B cell (primary cell): ENCODE measurements at regions not wholly inside any gene's neighbourhood (a gene's known extent, or its start where the extent isn't known, plus 50 kb on each side); places are given as distances from the start of the nearest gene placed in this dataset.

ENCODE experiments used
- ATAC-seq: fragments of 200-7000 bp; cut with Tn5 transposase; one replicate; pipeline ENCODE4 v1.10.0; 2021; ENCODE audit warnings: low read depth, mild to moderate bottlenecking, moderate number of reproducible peaks, moderate library complexity
- CTCF ChIA-PET: fragments of 350-600 bp; sonication (Branson Sonifier 250); formaldehyde crosslinking; loops from one replicate; lab custom pipeline; 2021; ENCODE audit warnings: antibody characterized with exemption, inconsistent platforms; lab: Charles Lee
- POLR2A ChIA-PET: fragments of 350-600 bp; sonication (Branson Sonifier 250); formaldehyde crosslinking; loops from one replicate; lab custom pipeline; 2021; ENCODE audit warnings: antibody characterized with exemption; lab: Charles Lee
- DNase-seq: peaks from one replicate; pipeline ENCODE4 v3.0.0; 2013
- H2AFZ ChIP-seq: 2 replicates; pipeline ENCODE4 v1.6.1; 2012; ENCODE audit warnings: mild to moderate bottlenecking, low read depth, low read length; ENCODE audit not compliant: insufficient read depth, poor library complexity, severe bottlenecking
- H3K27ac ChIP-seq, 2 donors: 1 replicate in 1 of 2; 2 replicates in 1 of 2; pipeline ENCODE4 v1.5.1; 2012 to 2013; ENCODE audit warnings: low read length in 2 of 2, mild to moderate bottlenecking in 2 of 2, moderate library complexity in 1 of 2
- H3K27me3 ChIP-seq, 4 experiments: fragments of 200-600 bp in 1 of 4; sonication (generic) in 1 of 4; replicated peaks in 1 of 4; 1 replicate in 2 of 4; 2 replicates in 2 of 4; pipeline versions ENCODE4 v1.6.1 to v1.7.0; 2013 to 2016; ENCODE audit warnings: low read length in 3 of 4, mild to moderate bottlenecking in 2 of 4, mixed read lengths in 1 of 4, moderate library complexity in 1 of 4; ENCODE audit not compliant: insufficient read depth in 4 of 4, control insufficient read depth in 3 of 4; ENCODE audit errors: control extremely low read depth in 1 of 4
- H3K36me3 ChIP-seq, 2 experiments: replicated peaks in 1 of 2; 1 replicate in 1 of 2; 2 replicates in 1 of 2; pipeline versions ENCODE4 v1.6.1 to v1.7.1; 2013; ENCODE audit warnings: low read length in 1 of 2; ENCODE audit not compliant: insufficient read depth in 2 of 2, control insufficient read depth in 1 of 2; ENCODE audit errors: control extremely low read depth in 1 of 2, extremely low read depth in 1 of 2
- H3K4me1 ChIP-seq, 2 donors: fragments of 200-600 bp in 1 of 2; sonication (generic) in 1 of 2; 1 replicate in 1 of 2; 2 replicates in 1 of 2; pipeline versions ENCODE4 v1.5.1 to v1.6.1; 2013 to 2017; ENCODE audit warnings: low read length in 2 of 2; ENCODE audit not compliant: control insufficient read depth in 2 of 2, insufficient read depth in 2 of 2
- H3K4me2 ChIP-seq: replicated peaks from 2 replicates; pipeline ENCODE3; 2012; ENCODE audit warnings: mild to moderate bottlenecking, low read depth, low read length; ENCODE audit not compliant: poor library complexity, severe bottlenecking
- H3K4me3 ChIP-seq, 5 experiments: fragments of 200-600 bp in 1 of 5; sonication (generic) in 1 of 5; 1 replicate in 3 of 5; 2 replicates in 2 of 5; pipeline versions ENCODE4 v1.5.1 to v1.7.0; 2011 to 2016; ENCODE audit warnings: low read length in 4 of 5, mild to moderate bottlenecking in 4 of 5, low read depth in 2 of 5, control low read depth in 1 of 5, moderate library complexity in 1 of 5; ENCODE audit not compliant: insufficient read depth in 1 of 5; ENCODE audit errors: control extremely low read depth in 1 of 5, extremely low read depth in 1 of 5
- H3K79me2 ChIP-seq: fragments of 200-600 bp; sonication (generic); one replicate; pipeline ENCODE4 v1.6.0; 2016; ENCODE audit warnings: low read length; ENCODE audit not compliant: control insufficient read depth, insufficient read depth
- H3K9ac ChIP-seq: fragments of 200-600 bp; sonication (generic); 2 replicates; pipeline ENCODE4 v1.6.1; 2017; ENCODE audit warnings: mild to moderate bottlenecking, low read length, moderate library complexity
- H3K9me3 ChIP-seq, 3 donors: one replicate each; pipeline versions ENCODE4 v1.6.1 to v1.7.1; 2013; ENCODE audit warnings: low read length in 2 of 3; ENCODE audit not compliant: control insufficient read depth in 2 of 3, insufficient read depth in 1 of 3; ENCODE audit errors: control extremely low read depth in 1 of 3
- H4K20me1 ChIP-seq: 2 replicates; pipeline ENCODE4 v1.6.0; 2012; ENCODE audit warnings: mild to moderate bottlenecking, low read length; ENCODE audit not compliant: insufficient read depth, control insufficient read depth, poor library complexity, severe bottlenecking
- H3K27ac Mint-ChIP-seq: one replicate; pipeline ENCODE4 v1.8.0; 2021; ENCODE audit warnings: mixed read lengths
- H3K27me3 Mint-ChIP-seq: one replicate; pipeline ENCODE4 v1.8.0; 2021; ENCODE audit warnings: mixed read lengths
- H3K4me1 Mint-ChIP-seq: one replicate; pipeline ENCODE4 v1.8.0; 2021; ENCODE audit warnings: mixed read lengths
- H3K4me3 Mint-ChIP-seq: one replicate; pipeline ENCODE4 v1.8.0; 2021; ENCODE audit warnings: mixed read lengths
- H3K9me3 Mint-ChIP-seq: one replicate; pipeline ENCODE4 v1.8.0; 2022; ENCODE audit warnings: mixed read lengths; ENCODE audit not compliant: insufficient read depth
- CTCF ChIP-seq: fragments of 200-600 bp; IDR thresholded peaks from one replicate; pipeline ENCODE4 v1.8.0; 2022; ENCODE audit warnings: antibody characterized with exemption, mild to moderate bottlenecking
- EZH2 ChIP-seq: IDR thresholded peaks from 2 replicates; pipeline ENCODE4 v1.6.1; 2012; ENCODE audit warnings: borderline replicate concordance, low read depth, mild to moderate bottlenecking, moderate library complexity, low read length; ENCODE audit not compliant: insufficient read depth, poor library complexity, severe bottlenecking
- WGBS: methylation state at CpG from one replicate; pipeline ENCODE4 v1.1.5; 2013; ENCODE audit warnings: missing lambda C conversion rate; ENCODE audit not compliant: insufficient coverage; 5-methylcytosine and 5-hydroxymethylcytosine counted together
- intact Hi-C: fragments of 100-400 bp; cut with micrococcal nuclease; formaldehyde crosslinking; loops from one replicate; pipeline ENCODE4 v1.10.0; 2022

DNA sequence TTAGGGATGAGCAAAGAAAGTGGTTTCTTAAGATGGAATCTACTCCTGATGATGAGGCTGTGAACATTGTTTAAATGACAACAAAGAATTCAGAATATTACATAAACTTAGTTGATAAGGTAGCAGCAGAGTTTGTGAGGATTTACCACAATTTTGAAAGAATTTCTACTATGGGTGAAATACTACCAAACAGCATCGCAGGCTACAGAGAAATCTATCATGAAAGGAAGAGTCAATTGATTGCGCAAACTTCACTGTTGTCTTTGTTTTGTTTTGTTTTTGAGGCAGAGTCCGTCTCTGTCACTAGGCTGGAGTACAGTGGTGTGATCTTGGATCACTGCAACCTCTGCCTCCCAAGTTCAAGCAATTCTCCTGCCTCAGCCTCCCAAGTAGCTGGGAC lies 107.4 kb upstream of the SLC6A6 start:
- CTCF ChIA-PET: no interaction called here
- DNase-seq: no peak
- no peak overlapping the region for H2AFZ ChIP-seq
- ATAC-seq: no peak
- H3K4me2 ChIP-seq: no peak overlapping the region
- Mint-ChIP-seq H3K27ac (no peak overlapping the region), H3K27me3 (peaks cover 31% of the 10 kb centered on the region), H3K4me1 (no peaks in the 10 kb centered on the region), H3K9me3 (no peaks in the 10 kb centered on the region), H3K4me3 (no peak overlapping the region)
- WGBS: 100% methylated on average over 2 of the region's 3 CpGs
- POLR2A ChIA-PET: no interaction called here
- intact Hi-C loops: no loop called here
- H3K27ac ChIP-seq: no peak overlapping the region
- H4K20me1 ChIP-seq: no peaks in the 10 kb centered on the region
- H3K79me2 ChIP-seq: no peaks in the 10 kb centered on the region
- no peaks in the 10 kb centered on the region for H3K4me1 ChIP-seq
- H3K9ac ChIP-seq: no peak overlapping the region
- H3K36me3 ChIP-seq: no peaks in the 10 kb centered on the region
- TF ChIP-seq CTCF (no peak), EZH2 (no peak)
- no peak overlapping the region for H3K4me3 ChIP-seq
- peaks cover 0 to 4% (median 1%) of the 10 kb centered on the region in 4 experiments for H3K27me3 ChIP-seq
- no peaks in the 10 kb centered on the region for H3K9me3 ChIP-seq

DNA sequence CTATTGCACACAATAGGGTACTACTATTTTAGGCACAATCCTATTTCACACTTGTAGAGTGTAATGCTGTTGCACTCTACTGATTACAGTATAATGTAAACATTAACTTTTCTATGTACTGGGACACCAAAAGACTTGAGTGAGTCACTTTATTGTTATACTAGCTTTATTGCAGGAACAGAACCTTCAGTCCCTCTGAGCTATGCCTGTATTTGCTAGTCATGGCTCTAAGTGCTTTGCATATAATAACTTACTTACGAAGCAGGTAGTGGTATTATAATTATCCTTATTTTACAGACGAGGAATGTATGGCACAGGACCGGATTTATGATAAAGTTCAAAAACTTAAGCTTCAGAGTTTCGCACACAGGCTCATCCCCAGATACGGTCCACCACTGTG lies 106.6 kb upstream of the SLC6A6 start:
- no peak overlapping the region for H3K4me3 Mint-ChIP-seq
- POLR2A ChIA-PET: no interaction called here
- Histone ChIP-seq H3K4me3 (no peak overlapping the region), H4K20me1 (no peaks in the 10 kb centered on the region), H3K27ac (no peak overlapping the region), H3K36me3 (no peaks in the 10 kb centered on the region), H2AFZ (no peak overlapping the region), H3K79me2 (no peaks in the 10 kb centered on the region), H3K9me3 (no peaks in the 10 kb centered on the region), H3K27me3 (peaks cover 0 to 4% (median 1%) of the 10 kb centered on the region in 4 experiments), H3K4me1 (no peaks in the 10 kb centered on the region), H3K4me2 (no peak overlapping the region), H3K9ac (no peak overlapping the region)
- DNase-seq (no peak), ATAC-seq (no peak)
- intact Hi-C loops: no loop called here
- peaks cover 26% of the 10 kb centered on the region for H3K27me3 Mint-ChIP-seq
- TF ChIP-seq EZH2 (no peak), CTCF (no peak)
- H3K27ac Mint-ChIP-seq: no peak overlapping the region
- no peaks in the 10 kb centered on the region for H3K9me3 Mint-ChIP-seq
- no peaks in the 10 kb centered on the region for H3K4me1 Mint-ChIP-seq
- CTCF ChIA-PET: interaction anchor here (0.9 kb wide), 1 partner anchor 172 kb away, joined by 4 read pairs; no protein-coding TSS in a partner anchor
- 96% methylated on average over 4 of the region's 5 CpGs for WGBS
